K562 (cell line): ENCODE measurements at regions not wholly inside any gene's neighbourhood (a gene's known extent, or its start where the extent isn't known, plus 50 kb on each side); places are given as distances from the start of the nearest gene placed in this dataset.
"Not testable (repeated sequence)": the region's sequence is repeated elsewhere in the genome, so short reads cannot be mapped to it uniquely, and the experiment has no call there.

Source experiments
- ATAC-seq: fragments of 200-7000 bp; cut with Tn5 transposase; 3 replicates; pipeline ENCODE4 v1.9.1; 2020; ENCODE audit warnings: moderate library complexity
- BruUV-seq: library from RNA; stranded (reverse); fragments of 400-500 nt; replicated peaks from 2 replicates; lab custom pipeline; 2021; lab: Mats Ljungman, UMichigan
- CTCF ChIA-PET: fragments of 300-600 bp; formaldehyde crosslinking; extraction: SDS; loops from one replicate; lab custom pipeline; 2021; ENCODE audit warnings: low intra/inter-chr PET ratio; lab: Yijun Ruan, JAX
- POLR2A ChIA-PET: fragments of 300-600, 350-650 bp; sonication (Branson Sonifier 250); formaldehyde crosslinking; extraction: SDS; loops from one replicate; lab custom pipeline; 2021; ENCODE audit warnings: antibody characterized with exemption, inconsistent platforms; lab: Yijun Ruan, JAX
- DNase-seq, 4 experiments: peaks; one replicate each; pipeline versions ENCODE4 v3.0.0 to v3.0.0-alpha.2; 2011 to 2018; ENCODE audit warnings: low spot score in 3 of 4, mixed read lengths in 3 of 4; ENCODE audit errors: extremely low read depth in 1 of 4
- FAIRE-seq: peaks from 2 replicates; lab custom pipeline; 2011; peaks lifted over from hg19 to GRCh38; lab: Jason Lieb, UNC
- H2AFZ ChIP-seq: 2 replicates; pipeline ENCODE4 v1.6.0; 2011; ENCODE audit warnings: low read depth, low read length, control low read depth, inconsistent platforms
- H3K27ac ChIP-seq: fragments of 200-600 bp; 3 replicates; pipeline ENCODE4 v1.8.0; 2011; ENCODE audit warnings: low read depth, mild to moderate bottlenecking, control low read depth, inconsistent platforms, low read length, moderate library complexity, mixed read lengths; ENCODE audit errors: extremely low read depth
- H3K27me3 ChIP-seq, 2 experiments: fragments of 300-600 bp in 1 of 2; 2 replicates in 1 of 2; 3 replicates in 1 of 2; pipeline versions ENCODE4 v1.6.0 to v1.8.0; 2011; ENCODE audit warnings: inconsistent platforms in 2 of 2, low read length in 2 of 2, mild to moderate bottlenecking in 1 of 2, mixed read lengths in 1 of 2, moderate library complexity in 1 of 2; ENCODE audit not compliant: control insufficient read depth in 2 of 2, insufficient read depth in 2 of 2
- H3K36me3 ChIP-seq: fragments of 300-600 bp; 3 replicates; pipeline ENCODE4 v1.8.0; 2011; ENCODE audit warnings: mild to moderate bottlenecking, low read length, inconsistent platforms; ENCODE audit not compliant: control insufficient read depth, insufficient read depth
- H3K4me1 ChIP-seq, 2 experiments: fragments of 200-600 bp in 1 of 2; replicated peaks in 1 of 2; 2 replicates in 1 of 2; 3 replicates in 1 of 2; pipeline versions ENCODE4 v1.5.1 to v1.8.0; 2011; ENCODE audit warnings: inconsistent platforms in 2 of 2, low read length in 2 of 2, mild to moderate bottlenecking in 1 of 2, mixed read lengths in 1 of 2, moderate library complexity in 1 of 2; ENCODE audit not compliant: control insufficient read depth in 2 of 2, insufficient read depth in 2 of 2
- H3K4me2 ChIP-seq: 2 replicates; pipeline ENCODE4 v1.6.1; 2011; ENCODE audit warnings: low read length, control low read depth, inconsistent platforms, mixed read lengths; ENCODE audit not compliant: insufficient read depth
- H3K4me3 ChIP-seq: fragments of 200-600 bp; sonication (generic), shearing (Covaris generic); 2 replicates; pipeline ENCODE4 v1.5.1; 2016; ENCODE audit warnings: control low read depth, inconsistent platforms
- H3K79me2 ChIP-seq: fragments of 200-600 bp; 3 replicates; pipeline ENCODE4 v1.8.0; 2011; ENCODE audit warnings: low read length, inconsistent platforms; ENCODE audit not compliant: control insufficient read depth, insufficient read depth
- H3K9ac ChIP-seq, 2 experiments: 2 replicates each; pipeline versions ENCODE4 v1.6.0 to v1.6.1; 2011; ENCODE audit warnings: low read depth in 2 of 2, low read length in 2 of 2, control low read depth in 1 of 2, inconsistent platforms in 1 of 2, mild to moderate bottlenecking in 1 of 2, mixed read lengths in 1 of 2; ENCODE audit not compliant: insufficient read depth in 1 of 2
- H3K9me1 ChIP-seq: one replicate; pipeline ENCODE4 v1.6.0; 2011; ENCODE audit warnings: inconsistent platforms, mild to moderate bottlenecking, low read length, moderate library complexity; ENCODE audit not compliant: control insufficient read depth, insufficient read depth
- H3K9me3 ChIP-seq: replicated peaks from 2 replicates; pipeline ENCODE4 v1.5.1; 2011; ENCODE audit warnings: low read depth, low read length, inconsistent platforms; ENCODE audit not compliant: control insufficient read depth, insufficient read depth
- H4K20me1 ChIP-seq: replicated peaks from 2 replicates; pipeline ENCODE4 v1.6.1; 2011; ENCODE audit warnings: low read length, inconsistent platforms, mixed read lengths; ENCODE audit not compliant: control insufficient read depth, insufficient read depth
- ELF1 ChIP-seq: fragments of 200-800 bp; sonication (Bioruptor generic); IDR thresholded peaks from 2 replicates; pipeline ENCODE4 v1.6.1; 2016; ENCODE audit warnings: missing genetic modification characterization, missing compliant biosample characterization
- ZNF143 ChIP-seq: sonication (generic); formaldehyde crosslinking; IDR thresholded peaks from 2 replicates; pipeline ENCODE4 v1.9.0; 2022; ENCODE audit warnings: mild to moderate bottlenecking, missing genetic modification reagents
- ZNF175 ChIP-seq: fragments of 200-800 bp; sonication (Bioruptor generic); IDR thresholded peaks from 2 replicates; pipeline ENCODE4 v1.6.1; 2016; ENCODE audit warnings: low read depth, mild to moderate bottlenecking, missing genetic modification characterization, missing compliant biosample characterization
- ZNF584 ChIP-seq: fragments of 200-800 bp; sonication (Bioruptor generic); IDR thresholded peaks from 2 replicates; pipeline ENCODE4 v1.6.1; 2016; ENCODE audit warnings: low read depth, mild to moderate bottlenecking, missing genetic modification characterization, missing compliant biosample characterization
- ZNF644 ChIP-seq: fragments of 200-800 bp; sonication (Bioruptor generic); IDR thresholded peaks from 2 replicates; pipeline ENCODE4 v1.6.1; 2016; ENCODE audit warnings: low read depth, missing genetic modification characterization, missing compliant biosample characterization
- WGBS: fragments of 100-300 bp; shearing (Covaris generic); methylation state at CpG from one replicate; pipeline ENCODE4 v1.1.6; 2016; ENCODE audit warnings: low coverage, mixed read lengths; ENCODE audit not compliant: insufficient coverage; ENCODE audit errors: missing lambda C conversion rate; 5-methylcytosine and 5-hydroxymethylcytosine counted together
- in situ Hi-C: fragments of 300-500 bp; cut with MboI; formaldehyde crosslinking; loops from 4 replicates; pipeline ENCODE4 v1.15.0; 2018; ENCODE audit warnings: inconsistent platforms, mixed read lengths
- intact Hi-C: fragments of 100-400 bp; cut with micrococcal nuclease; formaldehyde crosslinking; loops from 2 replicates; pipeline ENCODE4 v1.14.2; 2022
- TF ChIP-seq, protein P1 (sequence below), 2 experiments: fragments of 450-650 bp in 1 of 2; sonication (generic) in 1 of 2; formaldehyde crosslinking in 1 of 2; IDR thresholded peaks; 2 replicates each; pipeline versions ENCODE4 v1.7.1 to v1.9.0; 2016 to 2022; ENCODE audit warnings: inconsistent platforms in 1 of 2, mild to moderate bottlenecking in 1 of 2, missing genetic modification reagents in 1 of 2

DNA sequence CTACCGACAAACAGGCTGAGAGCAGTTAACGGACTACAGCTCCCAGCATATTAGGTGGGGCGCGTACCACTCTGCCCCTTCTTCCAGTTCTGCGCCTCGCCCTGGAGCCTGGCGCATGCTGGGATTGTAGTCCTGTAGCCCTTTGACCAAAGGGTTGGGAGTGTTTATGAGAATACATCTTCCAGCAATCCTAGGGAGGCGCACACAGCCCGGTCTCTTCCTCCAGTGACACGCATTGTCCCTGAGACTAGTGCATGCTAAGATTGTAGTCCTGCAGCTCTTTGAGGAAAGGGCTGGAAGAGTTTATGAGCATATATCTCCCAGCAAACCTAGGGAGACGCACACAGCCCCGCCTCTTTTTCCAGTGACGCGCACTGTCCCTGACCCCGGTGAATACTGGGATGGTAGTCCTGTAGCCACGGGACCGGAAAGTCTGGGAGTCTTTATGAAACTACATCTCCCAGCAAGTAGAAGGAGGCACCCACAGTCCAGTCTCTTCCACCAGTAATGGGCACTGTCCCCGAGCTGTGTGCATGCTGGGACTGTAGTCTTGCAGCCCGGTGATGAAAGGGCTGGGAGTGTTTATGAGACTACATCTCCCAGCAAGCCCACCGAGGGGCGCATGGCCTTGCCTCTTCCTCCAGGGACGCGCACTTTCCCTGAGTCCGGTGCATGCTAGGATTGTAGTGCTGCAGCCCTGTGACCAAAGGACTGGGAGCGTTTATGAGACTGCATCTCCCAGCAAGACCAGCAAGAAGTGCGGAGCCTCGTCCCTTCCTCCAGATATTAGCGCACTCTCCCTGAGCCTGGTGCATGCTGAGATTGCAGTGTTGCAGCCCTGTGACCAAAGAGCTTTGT lies 1812.2 kb upstream of the DEFB115 start:
- FAIRE-seq, H3K9me3 ChIP-seq, H3K27me3 ChIP-seq, H3K9ac ChIP-seq, intact Hi-C loops, BruUV-seq, H4K20me1 ChIP-seq, in situ Hi-C loops, H3K79me2 ChIP-seq, CTCF ChIA-PET, H3K27ac ChIP-seq, H3K9me1 ChIP-seq, H3K4me1 ChIP-seq, H3K36me3 ChIP-seq: not testable (repeated sequence)
- 23% methylated on average over 11 of the region's 28 CpGs for WGBS
- ATAC-seq = peak; percentile 100
- Histone ChIP-seq H2AFZ (peak overlapping the region; percentile 85), H3K4me2 (peak overlapping the region; percentile 62), H3K4me3 (peak overlapping the region; percentile 20; the same call in 1 of the 2 replicates)
- peak in 2 of 4 experiments; percentile 6 to 80 for DNase-seq
- POLR2A ChIA-PET = interaction anchor here (0.9 to 1.2 kb wide), 3 partner anchors 10 to 13 kb away, joined by 3 read pairs; no protein-coding TSS in a partner anchor
- TF ChIP-seq ZNF175 (peak; percentile 77; the same call in 1 of the 2 replicates), ZNF143 (CRISPR knock-in tag) (peak; percentile 75), ELF1 (tag) (peak; percentile 46; the same call in 1 of the 2 replicates), ZNF584 (CRISPR knock-in tag) (peak; percentile 58; the same call in 1 of the 2 replicates), ZNF644 (tag) (peak; percentile 86; the same call in 1 of the 2 replicates)
- TF ChIP-seq, protein P1, sequence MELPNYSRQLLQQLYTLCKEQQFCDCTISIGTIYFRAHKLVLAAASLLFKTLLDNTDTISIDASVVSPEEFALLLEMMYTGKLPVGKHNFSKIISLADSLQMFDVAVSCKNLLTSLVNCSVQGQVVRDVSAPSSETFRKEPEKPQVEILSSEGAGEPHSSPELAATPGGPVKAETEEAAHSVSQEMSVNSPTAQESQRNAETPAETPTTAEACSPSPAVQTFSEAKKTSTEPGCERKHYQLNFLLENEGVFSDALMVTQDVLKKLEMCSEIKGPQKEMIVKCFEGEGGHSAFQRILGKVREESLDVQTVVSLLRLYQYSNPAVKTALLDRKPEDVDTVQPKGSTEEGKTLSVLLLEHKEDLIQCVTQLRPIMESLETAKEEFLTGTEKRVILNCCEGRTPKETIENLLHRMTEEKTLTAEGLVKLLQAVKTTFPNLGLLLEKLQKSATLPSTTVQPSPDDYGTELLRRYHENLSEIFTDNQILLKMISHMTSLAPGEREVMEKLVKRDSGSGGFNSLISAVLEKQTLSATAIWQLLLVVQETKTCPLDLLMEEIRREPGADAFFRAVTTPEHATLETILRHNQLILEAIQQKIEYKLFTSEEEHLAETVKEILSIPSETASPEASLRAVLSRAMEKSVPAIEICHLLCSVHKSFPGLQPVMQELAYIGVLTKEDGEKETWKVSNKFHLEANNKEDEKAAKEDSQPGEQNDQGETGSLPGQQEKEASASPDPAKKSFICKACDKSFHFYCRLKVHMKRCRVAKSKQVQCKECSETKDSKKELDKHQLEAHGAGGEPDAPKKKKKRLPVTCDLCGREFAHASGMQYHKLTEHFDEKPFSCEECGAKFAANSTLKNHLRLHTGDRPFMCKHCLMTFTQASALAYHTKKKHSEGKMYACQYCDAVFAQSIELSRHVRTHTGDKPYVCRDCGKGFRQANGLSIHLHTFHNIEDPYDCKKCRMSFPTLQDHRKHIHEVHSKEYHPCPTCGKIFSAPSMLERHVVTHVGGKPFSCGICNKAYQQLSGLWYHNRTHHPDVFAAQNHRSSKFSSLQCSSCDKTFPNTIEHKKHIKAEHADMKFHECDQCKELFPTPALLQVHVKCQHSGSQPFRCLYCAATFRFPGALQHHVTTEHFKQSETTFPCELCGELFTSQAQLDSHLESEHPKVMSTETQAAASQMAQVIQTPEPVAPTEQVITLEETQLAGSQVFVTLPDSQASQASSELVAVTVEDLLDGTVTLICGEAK (IDR thresholded peaks at IDR 0.05) = peak; percentile 64
- TF ChIP-seq, protein P1 (CRISPR knock-in tag; IDR thresholded peaks at IDR 0.05) = not testable (repeated sequence)
